GM19395 (cell line): ENCODE measurements at regions not wholly inside any gene's neighbourhood (a gene's known extent, or its start where the extent isn't known, plus 50 kb on each side); places are given as distances from the start of the nearest gene placed in this dataset.

Experiments
- ATAC-seq: cut with Tn5 transposase; IDR thresholded peaks from one replicate; pipeline ENCODE4 v1.9.1; 2021; ENCODE audit warnings: mild to moderate bottlenecking, moderate library complexity; ENCODE audit not compliant: unreplicated experiment

DNA sequence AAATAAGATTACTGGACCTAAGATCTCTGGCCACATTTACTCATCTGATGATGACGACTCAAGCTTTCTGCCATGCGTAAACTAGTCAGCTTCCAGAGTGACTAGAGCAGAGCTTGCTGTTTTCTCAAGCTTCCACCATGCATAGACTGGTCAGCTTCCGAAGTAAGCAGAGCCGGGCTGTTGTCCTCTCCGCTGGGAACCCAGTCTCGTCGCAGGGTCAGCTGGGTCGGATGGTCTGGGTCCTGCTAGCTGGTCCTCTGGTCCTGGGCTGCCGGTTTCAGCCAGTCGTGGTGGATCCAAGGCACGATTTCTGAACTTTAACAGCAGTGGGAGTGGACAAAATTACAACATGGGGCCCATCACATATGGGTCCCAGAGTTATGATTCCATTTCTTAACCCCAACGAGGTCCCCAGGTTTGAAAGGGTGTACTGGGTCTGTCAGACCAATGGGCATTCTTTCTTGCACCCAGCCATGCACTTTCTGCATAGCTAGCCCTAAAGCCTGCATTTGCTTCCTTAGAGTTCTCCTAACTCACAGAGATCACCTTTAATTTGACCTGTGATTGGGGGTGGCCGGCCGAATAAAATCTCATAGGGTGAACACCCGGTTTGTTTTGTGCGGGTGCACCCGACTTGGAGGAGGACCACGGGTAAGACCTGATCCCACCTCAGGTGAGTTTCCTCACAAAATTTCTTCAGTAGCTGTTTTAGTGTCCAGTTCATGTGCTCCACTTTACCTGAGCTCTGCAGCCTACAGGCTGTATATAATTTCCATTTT lies 1312.8 kb downstream of the TMEM121 start:
- no peak for ATAC-seq

GRCh38 chr14:106840258-106840657 lies 1313.9 kb downstream of the TMEM121 start:
- no peak for ATAC-seq

DNA sequence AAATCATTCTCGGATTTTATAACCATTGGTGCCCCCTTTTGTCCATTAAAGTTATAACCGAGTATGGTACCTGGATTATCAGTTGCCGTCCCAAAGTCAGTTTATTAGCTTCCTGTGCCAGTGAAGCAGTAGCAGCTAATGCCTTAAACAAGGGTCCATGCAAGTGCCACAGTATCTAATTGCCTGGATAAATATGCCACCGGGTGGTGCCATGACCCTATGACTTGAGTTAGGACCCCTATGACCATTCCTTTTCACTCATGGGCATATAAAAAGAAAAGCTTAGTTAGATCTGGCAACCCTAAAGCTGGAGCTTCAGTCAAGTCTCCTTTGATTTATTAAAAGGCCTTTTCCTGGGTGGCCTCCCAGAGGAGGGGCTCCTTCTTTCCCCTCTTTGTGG lies 1314.6 kb downstream of the TMEM121 start:
- no peak for ATAC-seq

DNA sequence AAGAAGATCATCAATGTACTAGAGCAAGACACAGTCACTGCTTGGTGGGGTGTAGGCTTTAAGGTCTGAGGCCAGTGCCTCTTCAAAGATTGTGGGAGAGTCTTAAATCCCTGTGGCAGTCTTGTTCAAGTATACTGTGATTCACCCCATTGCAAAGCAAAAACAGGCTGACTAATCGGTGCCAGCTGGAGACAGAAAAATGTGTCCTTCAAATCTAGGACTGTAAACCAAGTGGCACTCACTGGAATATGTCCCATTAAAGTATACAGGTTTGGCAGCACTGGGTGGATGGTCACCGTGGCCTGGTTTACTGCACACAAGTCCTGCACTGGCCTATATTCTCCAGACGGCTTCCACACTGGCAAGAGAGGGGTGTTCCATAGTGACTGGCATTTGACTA lies 1315.3 kb downstream of the TMEM121 start:
- ATAC-seq, result no peak

DNA sequence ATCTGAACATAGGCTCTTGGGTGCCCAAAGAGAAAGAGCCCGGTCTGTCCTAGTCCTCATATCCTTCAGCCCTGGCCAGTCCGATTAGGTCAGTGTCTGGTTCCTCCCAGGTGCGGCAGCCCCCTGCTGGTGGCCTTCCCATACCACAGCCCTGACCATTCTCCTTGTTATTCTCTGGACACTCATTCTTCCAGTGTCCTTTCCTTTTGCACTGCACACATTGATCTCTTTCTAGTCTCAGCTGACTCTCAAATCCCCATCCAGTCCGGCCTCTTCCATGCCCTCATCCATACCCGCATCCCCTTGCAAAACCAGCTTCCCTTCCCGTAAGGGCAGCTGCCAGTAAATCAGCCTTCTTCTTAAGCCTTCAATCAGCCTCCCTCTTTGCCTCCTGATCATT lies 1316.3 kb downstream of the TMEM121 start:
- ATAC-seq, result no peak

DNA sequence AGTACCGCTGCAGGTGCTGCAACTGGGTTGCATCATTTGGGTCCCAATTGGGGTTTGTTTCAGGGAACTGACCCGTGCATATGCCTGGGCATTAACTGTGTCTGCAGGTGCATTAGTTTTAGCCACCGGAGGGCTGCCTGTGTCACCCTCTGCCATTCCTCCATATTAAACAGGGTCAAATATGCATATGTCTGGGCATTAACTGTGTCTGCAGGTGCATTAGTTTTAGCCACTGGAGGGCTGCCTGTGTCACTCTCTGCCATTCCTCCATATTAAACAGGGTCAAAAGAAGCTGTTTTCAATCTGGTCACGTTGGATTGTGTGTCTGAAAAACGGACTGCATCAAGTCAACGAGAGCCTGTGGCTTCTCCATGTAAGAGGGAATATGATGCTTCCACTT lies 1317.0 kb downstream of the TMEM121 start:
- ATAC-seq, result no peak

DNA sequence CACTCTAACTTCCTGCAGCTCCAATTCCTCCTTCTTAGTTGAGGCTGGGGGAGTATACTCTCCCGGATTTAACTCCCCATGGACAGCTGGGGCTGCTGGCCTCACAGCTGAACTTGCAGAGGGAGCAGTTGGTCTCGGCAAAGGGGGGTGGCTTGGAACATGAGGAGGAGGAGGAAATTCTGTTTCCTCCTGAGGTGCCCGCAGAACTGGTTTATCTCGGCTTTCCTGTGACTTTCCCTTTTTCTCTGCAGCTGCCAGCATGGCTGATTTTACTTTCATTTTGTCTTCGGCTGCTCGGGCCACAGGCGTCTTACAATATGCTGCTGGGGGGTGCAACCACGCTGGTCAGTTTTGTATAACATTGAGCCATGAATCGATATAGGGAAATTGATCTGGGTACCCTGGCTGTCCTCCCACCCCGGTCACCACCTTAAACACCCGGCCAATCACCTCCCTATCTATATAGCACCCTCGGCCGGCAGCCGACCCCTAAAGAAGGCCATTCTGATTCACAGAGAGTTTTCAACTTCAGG lies 1317.6 kb downstream of the TMEM121 start:
- no peak for ATAC-seq

GRCh38 chr14:106844608-106845285 lies 1318.4 kb downstream of the TMEM121 start:
- ATAC-seq, result peak; percentile 38

DNA sequence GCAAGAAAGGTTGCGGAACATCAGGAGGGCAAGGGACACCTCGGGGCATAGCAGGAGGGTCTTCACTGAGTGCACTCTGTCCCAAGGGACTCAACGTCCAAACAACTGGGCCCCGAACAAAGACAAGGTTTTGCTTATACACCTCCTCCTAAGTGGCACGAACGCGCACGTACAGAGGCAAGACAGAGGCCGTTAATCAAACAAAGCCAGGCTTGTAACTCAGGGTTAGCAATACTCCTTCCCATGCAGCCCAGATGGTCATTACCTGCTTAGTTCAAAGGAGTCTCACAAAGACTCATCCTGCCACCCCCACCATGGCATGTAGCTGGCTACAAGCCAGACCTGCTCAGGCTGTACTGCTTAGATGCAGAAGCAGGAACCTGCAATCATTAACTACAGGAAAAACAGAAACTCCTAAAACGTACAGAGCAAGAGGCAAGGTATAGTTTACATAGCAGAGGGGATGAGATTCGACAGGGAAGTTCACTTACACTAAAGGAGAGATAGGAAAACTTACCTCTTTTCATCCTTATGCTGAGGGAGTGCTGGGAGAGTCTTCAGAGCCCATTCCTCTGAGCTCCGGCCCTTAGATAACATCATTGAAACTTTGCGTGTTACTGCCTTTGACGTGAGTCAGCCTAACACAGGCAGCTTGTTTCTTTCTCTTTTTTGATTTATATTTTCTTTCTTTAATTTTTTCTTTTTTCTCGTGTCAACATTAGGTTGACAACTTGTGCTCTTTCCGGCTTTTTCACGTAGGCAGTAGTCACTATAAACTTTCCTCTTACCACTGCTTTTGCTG lies 1319.1 kb downstream of the TMEM121 start:
- ATAC-seq, result peak; percentile 47

DNA sequence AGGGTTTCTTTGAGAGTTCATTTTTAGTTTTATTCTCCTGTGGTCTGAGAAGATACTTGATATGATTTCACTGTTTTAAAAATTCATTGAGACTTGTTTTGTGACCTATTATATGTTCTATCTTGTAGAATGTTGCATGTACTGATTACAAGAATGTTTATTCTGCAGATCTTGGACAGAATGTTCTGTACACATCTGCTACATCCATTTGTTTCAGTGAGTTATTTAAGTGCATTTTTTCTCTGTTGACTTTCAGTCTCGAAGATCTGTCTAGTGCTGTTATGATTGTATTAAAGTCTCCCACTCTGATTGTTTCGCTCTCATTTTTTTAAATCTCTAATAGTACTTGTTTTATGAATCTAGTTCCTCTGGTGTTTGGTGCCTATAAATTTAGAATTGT lies 1319.8 kb downstream of the TMEM121 start:
- no peak for ATAC-seq

DNA sequence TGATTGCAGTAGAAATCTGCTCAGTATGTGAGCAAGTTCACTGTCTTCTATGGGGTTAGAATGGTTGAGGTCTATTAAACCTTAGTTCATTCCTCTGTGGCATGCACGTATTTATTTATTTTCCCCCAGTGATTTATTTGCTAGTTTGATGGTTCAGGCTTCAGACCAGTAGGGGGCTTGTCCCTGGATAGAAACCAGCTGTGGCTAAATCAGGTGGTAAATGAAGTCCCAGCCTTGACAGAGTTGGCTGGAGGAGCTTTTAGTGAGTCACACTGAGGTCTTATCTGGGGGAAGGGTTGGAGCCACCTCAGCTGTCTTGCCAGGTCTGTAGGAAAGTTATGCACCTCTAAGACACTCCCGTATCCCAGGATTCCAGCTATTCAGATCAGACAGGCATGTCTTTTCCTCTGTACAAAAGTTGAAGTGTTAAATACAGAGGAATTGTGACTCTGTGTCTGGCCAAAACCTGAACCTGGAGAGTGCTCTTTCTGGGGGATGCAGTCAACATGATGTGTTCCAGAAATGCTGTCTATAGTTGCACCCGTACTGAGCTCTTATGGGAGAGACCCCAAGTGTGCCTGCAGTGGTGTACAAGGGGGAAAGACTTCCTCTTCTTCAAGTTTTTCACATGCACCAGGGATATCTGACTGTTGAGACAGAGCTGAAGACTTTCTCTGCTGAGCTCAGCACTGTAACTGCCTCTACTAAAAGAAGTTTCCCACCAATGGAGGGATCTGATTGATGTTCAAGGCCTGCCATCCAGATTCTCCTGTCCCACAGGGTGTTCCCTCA lies 1322.1 kb downstream of the TMEM121 start:
- no peak for ATAC-seq

DNA sequence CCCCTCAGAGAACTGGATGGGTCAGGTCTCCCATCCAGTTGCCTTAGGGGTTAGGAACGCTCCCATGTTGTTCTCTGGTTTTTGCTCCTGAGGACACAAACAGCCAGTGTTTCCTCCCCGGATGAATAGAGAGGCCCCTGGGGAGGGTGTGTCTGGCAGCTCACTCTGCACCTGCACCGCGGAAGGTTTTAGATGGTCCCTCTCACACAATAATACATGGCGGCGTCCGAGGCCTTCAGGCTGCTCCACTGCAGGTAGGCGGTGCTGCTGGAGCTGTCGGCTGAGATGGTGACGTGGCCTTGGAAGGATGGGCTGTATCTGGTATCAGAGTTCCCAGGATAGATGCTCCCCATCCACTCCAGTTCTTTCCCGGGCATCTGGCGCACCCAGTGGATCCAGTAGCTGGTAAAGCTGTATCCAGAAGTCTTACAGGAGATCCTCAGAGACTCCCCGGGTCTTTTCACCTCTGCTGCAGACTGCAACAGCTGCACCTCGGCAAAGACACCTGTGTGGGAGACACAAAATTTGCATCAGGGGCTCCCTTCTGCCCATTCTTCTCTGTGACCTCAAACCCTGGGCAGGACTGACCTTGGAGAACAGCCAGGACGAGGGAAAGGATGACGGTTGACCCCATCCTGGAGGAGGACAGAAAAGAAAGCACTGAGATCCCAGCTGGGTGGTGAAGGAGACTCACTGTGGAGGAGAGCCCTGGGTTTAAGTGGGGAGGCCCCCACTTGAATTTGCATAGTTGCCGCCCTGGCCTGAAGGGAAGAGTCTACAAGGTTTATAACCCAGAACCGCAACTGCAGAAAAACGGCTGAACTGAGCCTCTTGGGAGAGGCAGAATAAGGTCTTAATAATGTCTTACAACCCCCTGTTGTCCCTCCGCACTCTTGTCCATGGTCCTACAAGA lies 1324.8 kb downstream of the TMEM121 start:
- ATAC-seq, result peak; percentile 69

- ATAC-seq, result no peak
These were observed 1346.4 kb downstream of the TMEM121 start for GRCh38 chr14:106872611-106873446.

DNA sequence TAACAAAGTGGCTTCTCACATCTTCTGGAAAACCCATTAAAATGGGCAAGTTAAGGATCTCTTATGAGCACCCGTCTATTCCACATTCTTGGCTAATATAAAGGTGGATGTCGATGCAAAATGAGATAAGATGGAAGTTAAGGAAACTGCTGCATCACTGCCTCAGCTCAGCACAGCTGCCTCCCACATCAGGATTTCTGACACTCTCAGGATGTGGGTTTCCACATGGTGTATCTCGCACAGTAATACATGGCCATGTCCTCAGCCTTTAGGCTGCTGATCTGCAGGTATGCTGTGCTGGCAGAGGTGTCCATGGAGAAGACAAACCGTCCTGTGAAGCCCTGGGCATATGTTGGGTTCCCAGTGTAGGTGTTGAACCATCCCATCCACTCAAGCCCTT lies 1348.0 kb downstream of the TMEM121 start:
- no peak for ATAC-seq

- no peak for ATAC-seq
These were observed 1349.1 kb downstream of the TMEM121 start for GRCh38 chr14:106875503-106875902.

DNA sequence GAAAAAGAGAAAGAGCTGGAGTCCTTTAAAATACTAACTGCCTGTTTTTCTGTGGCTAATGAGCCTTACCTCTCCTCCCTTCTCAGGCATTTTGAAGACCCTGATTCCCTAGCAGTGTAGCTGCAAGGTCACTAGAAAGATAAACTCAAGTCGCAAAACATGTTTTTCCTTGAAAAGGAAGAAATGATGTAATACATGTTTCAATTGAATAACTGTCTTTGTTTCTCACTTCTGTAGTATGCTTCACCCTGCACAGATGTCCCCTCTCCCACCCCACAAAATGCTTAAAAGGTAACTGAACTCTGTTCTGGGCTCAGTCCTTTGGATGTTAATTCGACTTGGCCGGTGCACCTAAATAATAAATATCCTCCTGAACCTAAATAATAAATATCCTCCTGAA lies 1350.3 kb downstream of the TMEM121 start:
- no peak for ATAC-seq

- ATAC-seq, result no peak
These were observed 1351.1 kb downstream of the TMEM121 start for GRCh38 chr14:106877517-106877916.

- no peak for ATAC-seq
These were observed 1352.9 kb downstream of the TMEM121 start for GRCh38 chr14:106879241-106879640.

DNA sequence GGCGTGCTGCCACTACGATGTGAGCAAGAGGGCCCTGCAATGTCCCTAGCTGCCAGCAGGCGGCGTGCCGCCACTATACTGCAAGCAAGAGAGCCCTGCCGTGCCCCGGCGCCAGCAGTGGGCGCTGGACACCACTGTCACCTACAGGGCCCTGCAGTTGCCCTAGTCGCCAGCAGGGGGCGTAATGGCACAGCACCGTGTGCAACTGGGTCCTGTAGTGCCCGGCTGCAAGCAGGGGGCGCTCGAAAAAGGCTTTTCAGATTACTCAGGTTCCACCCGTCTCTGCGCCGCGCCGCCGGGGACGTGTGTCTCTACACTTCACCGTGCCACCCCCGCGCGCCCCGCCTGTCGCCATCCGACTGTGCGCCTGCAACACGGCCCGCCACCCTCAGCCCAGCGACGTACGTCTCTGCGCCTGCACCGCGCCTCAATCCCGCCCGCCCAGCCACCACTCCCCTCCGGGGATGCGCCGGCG lies 1356.9 kb downstream of the TMEM121 start:
- no peak for ATAC-seq
